ENCODE measurements at regions not wholly inside any gene's neighbourhood (a gene's known extent, or its start where the extent isn't known, plus 50 kb on each side); places are given as distances from the start of the nearest gene placed in this dataset.

GRCh38 chr3:151995091-151995490 lies 121.6 kb downstream of the SUCNR1 start:
- Histone ChIP-seq H2BK5ac (ENCODE audit: insufficient read length, low read length) (no peak overlapping the region), H3K79me2 (ENCODE audit: insufficient read depth, low read length) (no peaks in the 10 kb centered on the region), H3K23ac (ENCODE audit: insufficient read length, low read depth, low read length) (no peak overlapping the region), H2BK12ac (ENCODE audit: insufficient read length, low read depth, low read length) (no peak overlapping the region), H4K20me1 (ENCODE audit: control insufficient read depth, insufficient read depth, insufficient read length) (no peaks in the 10 kb centered on the region), H3K23me2 (ENCODE audit: insufficient read length, low read depth, low read length, poor library complexity, severe bottlenecking) (no peaks in the 10 kb centered on the region), H3T11ph (ENCODE audit: low read length) (no peak overlapping the region), H3K4me1 (ENCODE audit: insufficient read depth, low read length) (no peaks in the 10 kb centered on the region; the same call in 1 of the 2 replicates), H2AK5ac (ENCODE audit: insufficient read length, low read length) (no peak overlapping the region), H2AFZ (ENCODE audit: low read length) (no peak overlapping the region), H3K4ac (ENCODE audit: low read depth, low read length) (no peak overlapping the region), H3K56ac (ENCODE audit: insufficient read length, low read depth, low read length) (no peak overlapping the region), H3K27ac (ENCODE audit: insufficient read length, low read depth, low read length) (no peak overlapping the region), H4K91ac (ENCODE audit: insufficient read length, low read depth, low read length) (no peak overlapping the region), H3K27me3 (ENCODE audit: insufficient read depth, low read length) (no peaks in the 10 kb centered on the region), H2BK120ac (ENCODE audit: low read depth, low read length, poor library complexity, severe bottlenecking) (no peak overlapping the region), H2BK20ac (ENCODE audit: low read depth, low read length, poor library complexity, severe bottlenecking) (no peak overlapping the region), H3K14ac (ENCODE audit: insufficient read depth, low read length) (no peak overlapping the region), H4K5ac (ENCODE audit: insufficient read length, low read depth, low read length) (no peak overlapping the region), H4K8ac (replicated peaks; ENCODE audit: insufficient read length, low read depth, low read length) (no peak overlapping the region), H3K9me3 (ENCODE audit: control insufficient read depth, low read depth, low read length) (no peaks in the 10 kb centered on the region), H3K18ac (ENCODE audit: insufficient read length, low read depth, low read length) (no peak overlapping the region), H2BK15ac (ENCODE audit: low read depth, low read length) (no peak overlapping the region), H3K9ac (ENCODE audit: extremely low read depth, insufficient read length, low read length) (no peak overlapping the region), H3K4me2 (ENCODE audit: insufficient read depth, insufficient read length, low read length) (no peak overlapping the region), H3K79me1 (ENCODE audit: insufficient read depth, low read depth, low read length, poor library complexity, severe bottlenecking) (no peaks in the 10 kb centered on the region)
- H3K4me3 Mint-ChIP-seq = no peak overlapping the region
- no peak for TF ChIP-seq CTCF (conservative IDR thresholded peaks at IDR 0.05)
- H3K27me3 Mint-ChIP-seq (ENCODE audit: low read depth) = no peaks in the 10 kb centered on the region
- H3K36me3 Mint-ChIP-seq (ENCODE audit: insufficient read depth in 1 of 3, low read depth in 3 of 3) = no peaks in the 10 kb centered on the region
- no CpG with 5 or more reads among the region's 1 CpG for WGBS (ENCODE audit: extremely low coverage, insufficient read length, low lambda C conversion rate)
- H3K27ac Mint-ChIP-seq = no peak overlapping the region
- peaks cover 6 to 7% of the 10 kb centered on the region in 2 experiments for H3K4me1 Mint-ChIP-seq
- DNase-seq = no peak
- no peaks in the 10 kb centered on the region for H3K9me3 Mint-ChIP-seq

Data from H9 (cell line).